ENCODE measurements at regions not wholly inside any gene's neighbourhood (a gene's known extent, or its start where the extent isn't known, plus 50 kb on each side); places are given as distances from the start of the nearest gene placed in this dataset.

DNA sequence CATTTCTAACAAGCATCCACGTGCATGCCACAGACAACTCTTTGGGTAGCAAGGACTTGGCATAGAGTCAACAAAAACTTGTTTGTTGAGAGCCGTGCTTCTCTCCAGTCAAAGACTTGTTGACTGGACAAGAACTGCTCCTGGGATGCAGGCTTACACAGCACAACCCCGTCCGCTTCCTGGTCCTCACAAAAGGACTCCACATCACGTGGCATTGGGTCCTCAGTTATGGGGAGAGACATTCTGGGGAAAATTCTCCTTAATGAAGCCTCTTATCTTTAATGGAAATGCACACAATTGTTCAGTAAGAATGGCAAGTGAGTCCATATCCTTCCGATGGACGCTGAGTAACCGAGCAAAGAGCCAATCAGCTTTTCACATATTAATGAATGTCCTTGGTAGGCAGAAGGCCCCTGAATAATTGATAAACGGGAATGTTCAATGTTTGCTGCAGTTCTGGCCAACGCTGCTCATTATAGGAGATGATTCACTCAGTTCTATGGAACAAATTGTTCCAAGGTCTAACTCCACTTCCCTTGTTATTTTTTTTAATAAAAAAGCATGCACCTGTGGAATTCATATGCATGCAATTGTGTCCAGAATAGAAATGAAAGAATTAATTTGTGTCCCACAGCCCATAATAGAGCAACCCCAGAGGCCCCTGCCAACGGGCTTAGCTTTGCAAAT lies 97.0 kb upstream of the ZNF366 start:
- H4K20me1 ChIP-seq (ENCODE audit: control insufficient read depth, insufficient read depth, low read depth, low read length) = no peaks in the 10 kb centered on the region
- no peak overlapping the region for H3K4me2 ChIP-seq (ENCODE audit: low read length)
- no peaks in the 10 kb centered on the region for H3K9me2 ChIP-seq (replicated peaks; ENCODE audit: control insufficient read depth, low read length)
- no peak for TF ChIP-seq EZH2phosphoT487 (IDR thresholded peaks at IDR 0.05; ENCODE audit: borderline replicate concordance, low read length)
- TF ChIP-seq, protein P1, sequence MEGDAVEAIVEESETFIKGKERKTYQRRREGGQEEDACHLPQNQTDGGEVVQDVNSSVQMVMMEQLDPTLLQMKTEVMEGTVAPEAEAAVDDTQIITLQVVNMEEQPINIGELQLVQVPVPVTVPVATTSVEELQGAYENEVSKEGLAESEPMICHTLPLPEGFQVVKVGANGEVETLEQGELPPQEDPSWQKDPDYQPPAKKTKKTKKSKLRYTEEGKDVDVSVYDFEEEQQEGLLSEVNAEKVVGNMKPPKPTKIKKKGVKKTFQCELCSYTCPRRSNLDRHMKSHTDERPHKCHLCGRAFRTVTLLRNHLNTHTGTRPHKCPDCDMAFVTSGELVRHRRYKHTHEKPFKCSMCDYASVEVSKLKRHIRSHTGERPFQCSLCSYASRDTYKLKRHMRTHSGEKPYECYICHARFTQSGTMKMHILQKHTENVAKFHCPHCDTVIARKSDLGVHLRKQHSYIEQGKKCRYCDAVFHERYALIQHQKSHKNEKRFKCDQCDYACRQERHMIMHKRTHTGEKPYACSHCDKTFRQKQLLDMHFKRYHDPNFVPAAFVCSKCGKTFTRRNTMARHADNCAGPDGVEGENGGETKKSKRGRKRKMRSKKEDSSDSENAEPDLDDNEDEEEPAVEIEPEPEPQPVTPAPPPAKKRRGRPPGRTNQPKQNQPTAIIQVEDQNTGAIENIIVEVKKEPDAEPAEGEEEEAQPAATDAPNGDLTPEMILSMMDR (IDR thresholded peaks at IDR 0.05; ENCODE audit: low read depth, low read length, poor library complexity, severe bottlenecking) = no peak
- 0 out of 2 replicates have a peak, but pooled peaks cover 2% of the 10 kb centered on the region for H3K27me3 ChIP-seq (ENCODE audit: control insufficient read depth, low read length)
- no peak overlapping the region for H3K27ac ChIP-seq (ENCODE audit: low read depth, low read length)
- H3K36me3 ChIP-seq (ENCODE audit: control insufficient read depth, low read length) = no peaks in the 10 kb centered on the region
- no peaks in the 10 kb centered on the region for H3K79me2 ChIP-seq (ENCODE audit: control insufficient read depth, low read length)
- peaks cover 2% of the 10 kb centered on the region; the same call in 1 of the 2 replicates for H3K9me3 ChIP-seq (ENCODE audit: control insufficient read depth, insufficient read depth, low read length)
- no peaks in the 10 kb centered on the region for H3K4me1 ChIP-seq (ENCODE audit: control insufficient read depth, low read length)
- no peaks in the 10 kb centered on the region for H3F3A ChIP-seq (ENCODE audit: control insufficient read depth, insufficient read depth)
- H3K4me3 ChIP-seq (ENCODE audit: low read length) = no peak overlapping the region

DNA sequence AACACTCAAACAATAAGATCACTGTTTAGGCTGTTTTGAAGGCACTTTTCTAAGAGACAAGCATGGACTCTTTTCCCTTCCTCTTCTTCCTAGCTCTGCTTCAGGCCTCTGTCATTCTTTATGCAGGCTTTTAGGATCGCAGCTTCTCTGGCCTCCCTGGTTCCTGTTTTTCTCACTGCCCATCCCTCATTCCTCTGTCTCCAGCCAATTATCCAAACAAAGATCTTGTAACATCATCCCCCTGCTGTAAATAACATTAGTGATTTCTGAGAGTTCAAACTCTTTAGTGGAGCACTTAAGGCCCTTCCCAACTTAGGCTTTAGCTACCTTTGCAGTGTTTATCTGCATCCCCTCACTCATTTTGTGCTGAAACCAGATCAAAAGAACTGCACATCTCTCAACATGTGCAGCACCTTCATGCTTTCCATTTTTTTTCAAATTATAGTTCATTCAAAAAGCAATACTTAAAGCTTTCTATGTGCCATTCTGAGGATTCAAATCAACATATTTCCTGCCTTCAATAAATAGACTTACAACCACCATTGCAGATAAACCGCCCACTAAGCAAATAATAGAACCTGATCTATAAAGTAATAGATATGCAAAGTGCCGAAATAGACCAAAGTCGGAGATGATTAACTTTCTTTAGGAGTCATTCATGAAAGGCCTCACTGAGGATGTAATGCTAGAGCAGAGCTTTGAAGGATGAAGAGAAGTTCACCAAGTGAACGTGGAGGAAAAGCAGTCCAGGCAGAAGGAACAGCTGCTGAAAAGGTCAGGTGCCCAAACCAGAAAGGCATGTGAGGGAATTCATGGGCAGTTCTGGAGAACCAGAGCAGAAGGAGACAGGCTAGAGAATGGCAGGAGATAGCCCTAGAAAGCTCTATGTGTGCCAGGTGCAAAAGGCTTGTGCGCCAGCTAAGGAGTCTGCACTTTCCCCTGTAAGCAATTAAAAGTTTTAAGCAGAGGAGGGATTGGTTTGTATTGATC lies 95.8 kb upstream of the ZNF366 start:
- Histone ChIP-seq H3K9me2 (replicated peaks; ENCODE audit: control insufficient read depth, low read length) (no peaks in the 10 kb centered on the region), H3K4me1 (ENCODE audit: control insufficient read depth, low read length) (peaks cover 10% of the 10 kb centered on the region), H3K27me3 (ENCODE audit: control insufficient read depth, low read length) (no peaks in the 10 kb centered on the region), H4K20me1 (ENCODE audit: control insufficient read depth, insufficient read depth, low read depth, low read length) (no peaks in the 10 kb centered on the region), H3K36me3 (ENCODE audit: control insufficient read depth, low read length) (no peaks in the 10 kb centered on the region), H3K9me3 (ENCODE audit: control insufficient read depth, insufficient read depth, low read length) (peaks cover 4% of the 10 kb centered on the region; the same call in 1 of the 2 replicates), H3F3A (ENCODE audit: control insufficient read depth, insufficient read depth) (no peaks in the 10 kb centered on the region), H3K79me2 (ENCODE audit: control insufficient read depth, low read length) (no peaks in the 10 kb centered on the region), H3K4me2 (ENCODE audit: low read length) (no peak overlapping the region), H3K4me3 (ENCODE audit: low read length) (no peak overlapping the region), H3K27ac (ENCODE audit: low read depth, low read length) (no peak overlapping the region)
- TF ChIP-seq, protein P1 (IDR thresholded peaks at IDR 0.05; ENCODE audit: low read depth, low read length, poor library complexity, severe bottlenecking) = no peak
- TF ChIP-seq EZH2phosphoT487 (IDR thresholded peaks at IDR 0.05; ENCODE audit: borderline replicate concordance, low read length) = no peak

DNA sequence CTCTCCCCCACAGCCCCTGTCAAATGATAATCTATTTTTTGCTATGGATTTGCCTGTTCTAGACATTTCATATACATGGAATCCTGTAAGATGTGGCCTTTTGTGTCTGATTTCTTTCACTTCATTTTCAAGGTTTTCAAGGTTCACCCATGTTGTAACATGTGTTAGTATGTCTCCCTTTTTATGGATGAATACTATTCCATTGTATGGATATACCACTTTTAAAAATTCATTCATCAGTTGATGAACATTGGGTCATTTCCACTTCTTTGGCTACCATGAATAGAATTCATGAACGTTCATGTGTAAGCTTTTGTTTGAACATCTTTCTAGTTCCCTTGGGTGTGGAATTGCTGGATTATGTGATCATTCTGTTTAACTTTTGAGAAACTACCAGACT lies 94.7 kb upstream of the ZNF366 start:
- Histone ChIP-seq H3K9me3 (ENCODE audit: control insufficient read depth, insufficient read depth, low read length) (peaks cover 4% of the 10 kb centered on the region; the same call in 1 of the 2 replicates), H3K4me1 (ENCODE audit: control insufficient read depth, low read length) (peaks cover 10% of the 10 kb centered on the region), H3K27me3 (ENCODE audit: control insufficient read depth, low read length) (no peaks in the 10 kb centered on the region), H3F3A (ENCODE audit: control insufficient read depth, insufficient read depth) (no peaks in the 10 kb centered on the region), H3K79me2 (ENCODE audit: control insufficient read depth, low read length) (no peaks in the 10 kb centered on the region), H3K9me2 (replicated peaks; ENCODE audit: control insufficient read depth, low read length) (no peaks in the 10 kb centered on the region), H3K36me3 (ENCODE audit: control insufficient read depth, low read length) (no peaks in the 10 kb centered on the region), H3K4me2 (ENCODE audit: low read length) (no peak overlapping the region), H4K20me1 (ENCODE audit: control insufficient read depth, insufficient read depth, low read depth, low read length) (no peaks in the 10 kb centered on the region), H3K27ac (ENCODE audit: low read depth, low read length) (no peak overlapping the region), H3K4me3 (ENCODE audit: low read length) (no peak overlapping the region)
- TF ChIP-seq, protein P1 (IDR thresholded peaks at IDR 0.05; ENCODE audit: low read depth, low read length, poor library complexity, severe bottlenecking) = no peak
